Osteoblast (primary cell): ENCODE measurements at regions not wholly inside any gene's neighbourhood (a gene's known extent, or its start where the extent isn't known, plus 50 kb on each side); places are given as distances from the start of the nearest gene placed in this dataset.
A peak's percentile ranks its signal among the peaks of the same experiment; 100 is the strongest.

ENCODE experiments used
- DNase-seq: peaks from one replicate; pipeline ENCODE4 v3.0.0; 2011; ENCODE audit warnings: low spot score, mixed read lengths; ENCODE audit not compliant: insufficient read length; ENCODE audit errors: missing footprints
- H2AFZ ChIP-seq: 2 replicates; pipeline ENCODE4 v1.6.0; 2011; ENCODE audit warnings: mild to moderate bottlenecking, low read length
- H3K27ac ChIP-seq: 2 replicates; pipeline ENCODE4 v1.5.1; 2011; ENCODE audit warnings: mild to moderate bottlenecking, low read depth, low read length, moderate library complexity
- H3K27me3 ChIP-seq: 2 replicates; pipeline ENCODE4 v1.6.0; 2012; ENCODE audit warnings: mild to moderate bottlenecking, control low read depth, inconsistent platforms, low read length, moderate library complexity; ENCODE audit not compliant: insufficient read depth
- H3K36me3 ChIP-seq: 2 replicates; pipeline ENCODE4 v1.5.1; 2011; ENCODE audit warnings: mild to moderate bottlenecking, low read length, control low read depth, moderate library complexity; ENCODE audit not compliant: insufficient read depth
- H3K4me1 ChIP-seq: 2 replicates; pipeline ENCODE4 v1.5.1; 2011; ENCODE audit warnings: mild to moderate bottlenecking, low read length, control low read depth, moderate library complexity; ENCODE audit not compliant: insufficient read depth
- H3K4me2 ChIP-seq: 2 replicates; pipeline ENCODE4 v1.6.0; 2011; ENCODE audit warnings: mild to moderate bottlenecking, low read length; ENCODE audit not compliant: insufficient read depth
- H3K4me3 ChIP-seq: fragments of 200-600 bp; sonication (generic); 3 replicates; pipeline ENCODE4 v1.5.1; 2012; ENCODE audit warnings: mild to moderate bottlenecking, low read length, inconsistent platforms; ENCODE audit not compliant: insufficient read depth
- H3K79me2 ChIP-seq: 2 replicates; pipeline ENCODE4 v1.6.0; 2012; ENCODE audit warnings: mild to moderate bottlenecking, low read length, control low read depth, inconsistent platforms; ENCODE audit not compliant: insufficient read depth
- H3K9me3 ChIP-seq: 2 replicates; pipeline ENCODE4 v1.5.1; 2011; ENCODE audit warnings: low read depth, low read length, control low read depth
- H4K20me1 ChIP-seq: 2 replicates; pipeline ENCODE4 v1.6.0; 2012; ENCODE audit warnings: mild to moderate bottlenecking, low read length, control low read depth; ENCODE audit not compliant: insufficient read depth
- CTCF ChIP-seq: IDR thresholded peaks from 2 replicates; pipeline ENCODE4 v1.5.1; 2011; ENCODE audit warnings: mild to moderate bottlenecking, low read depth, low read length, moderate library complexity; ENCODE audit errors: extremely low read depth

- Histone ChIP-seq H3K4me2 (no peak overlapping the region), H3K27me3 (no peaks in the 10 kb centered on the region), H3K27ac (no peak overlapping the region), H3K4me1 (no peaks in the 10 kb centered on the region), H3K9me3 (no peaks in the 10 kb centered on the region), H3K36me3 (no peaks in the 10 kb centered on the region), H4K20me1 (no peaks in the 10 kb centered on the region), H2AFZ (no peak overlapping the region), H3K4me3 (no peak overlapping the region), H3K79me2 (no peaks in the 10 kb centered on the region)
- TF ChIP-seq CTCF: no peak
- no peak for DNase-seq
Measured at GRCh38 chr1:218751208-218751948, 406.2 kb downstream of the TGFB2 start.

- no peaks in the 10 kb centered on the region for H3K4me1 ChIP-seq
- H3K79me2 ChIP-seq: no peaks in the 10 kb centered on the region
- H3K36me3 ChIP-seq: no peaks in the 10 kb centered on the region
- H3K9me3 ChIP-seq: no peaks in the 10 kb centered on the region
- no peak overlapping the region for H3K27ac ChIP-seq
- no peaks in the 10 kb centered on the region for H3K27me3 ChIP-seq
- peak; percentile 29 for DNase-seq
- H3K4me3 ChIP-seq: no peak overlapping the region
- H4K20me1 ChIP-seq: no peaks in the 10 kb centered on the region
- H3K4me2 ChIP-seq: no peak overlapping the region
- H2AFZ ChIP-seq: no peak overlapping the region
- TF ChIP-seq CTCF: no peak
Measured at GRCh38 chr1:218752126-218752525, 407.0 kb downstream of the TGFB2 start.

- Histone ChIP-seq H3K27me3 (no peaks in the 10 kb centered on the region), H3K36me3 (no peaks in the 10 kb centered on the region), H4K20me1 (no peaks in the 10 kb centered on the region), H3K4me3 (no peak overlapping the region), H3K79me2 (no peaks in the 10 kb centered on the region), H3K4me2 (no peak overlapping the region), H3K4me1 (no peaks in the 10 kb centered on the region), H2AFZ (no peak overlapping the region), H3K27ac (no peak overlapping the region), H3K9me3 (no peaks in the 10 kb centered on the region)
- no peak for DNase-seq
- TF ChIP-seq CTCF: no peak
Measured at GRCh38 chr1:218754477-218754876, 409.3 kb downstream of the TGFB2 start.

- no peak overlapping the region for H3K4me2 ChIP-seq
- H3K79me2 ChIP-seq: no peaks in the 10 kb centered on the region
- no peak for TF ChIP-seq CTCF
- H3K4me3 ChIP-seq: no peak overlapping the region
- no peaks in the 10 kb centered on the region for H3K9me3 ChIP-seq
- no peaks in the 10 kb centered on the region for H3K36me3 ChIP-seq
- H4K20me1 ChIP-seq: no peaks in the 10 kb centered on the region
- H3K27ac ChIP-seq: no peak overlapping the region
- H2AFZ ChIP-seq: no peak overlapping the region
- DNase-seq: no peak
- H3K4me1 ChIP-seq: no peaks in the 10 kb centered on the region
- no peaks in the 10 kb centered on the region for H3K27me3 ChIP-seq
Measured at GRCh38 chr1:218755128-218755527, 410.0 kb downstream of the TGFB2 start.
